K562 (cell line): ENCODE measurements at regions not wholly inside any gene's neighbourhood (a gene's known extent, or its start where the extent isn't known, plus 50 kb on each side); places are given as distances from the start of the nearest gene placed in this dataset.

Source experiments
- EZH2 ChIP-seq: IDR thresholded peaks from 2 replicates; pipeline ENCODE4 v1.6.1; 2012; ENCODE audit warnings: low read depth, mild to moderate bottlenecking, inconsistent platforms, low read length, borderline replicate concordance
- GATAD2B ChIP-seq: fragments of 450-650 bp; IDR thresholded peaks from 2 replicates; pipeline ENCODE4 v1.6.1; 2017; ENCODE audit warnings: mild to moderate bottlenecking, borderline replicate concordance
- KAT7 ChIP-seq: sonication (generic); formaldehyde crosslinking; IDR thresholded peaks from 2 replicates; pipeline ENCODE4 v1.8.0; 2022; ENCODE audit warnings: missing genetic modification reagents, mild to moderate bottlenecking, borderline replicate concordance
- RBM14 ChIP-seq: fragments of 200-400 bp; formaldehyde crosslinking; IDR thresholded peaks from 2 replicates; pipeline ENCODE4 v1.6.1; 2018; ENCODE audit warnings: low read depth, mild to moderate bottlenecking, low read length, moderate library complexity, borderline replicate concordance; ENCODE audit not compliant: insufficient read depth
- REST ChIP-seq, 2 experiments: fragments of 450-650 bp; formaldehyde crosslinking in 1 of 2; IDR thresholded peaks; 2 replicates each; pipeline versions ENCODE4 v1.4.0 to v1.6.1; 2014 to 2020; ENCODE audit warnings: mild to moderate bottlenecking in 2 of 2, borderline replicate concordance in 1 of 2, low read depth in 1 of 2
- STAT6 ChIP-seq: sonication (generic); formaldehyde crosslinking; IDR thresholded peaks from 2 replicates; pipeline ENCODE4 v1.8.1; 2023; ENCODE audit warnings: mild to moderate bottlenecking, missing genetic modification reagents

GRCh38 chr3:59526999-59527398 lies 477.2 kb upstream of the CFAP20DC start:
- TF ChIP-seq REST (IDR thresholded peaks at IDR 0.05; ENCODE audit: borderline replicate concordance): no peak
- no peak for TF ChIP-seq REST (CRISPR knock-in tag; IDR thresholded peaks at IDR 0.05; ENCODE audit: low read depth)
- no peak for TF ChIP-seq STAT6 (CRISPR knock-in tag)
- no peak for TF ChIP-seq EZH2
- TF ChIP-seq KAT7: no peak
- no peak for TF ChIP-seq RBM14
- TF ChIP-seq GATAD2B: no peak
